Right hindlimb (tissue), 1 donor: ENCODE measurements at regions not wholly inside any gene's neighbourhood (a gene's known extent, or its start where the extent isn't known, plus 50 kb on each side); places are given as distances from the start of the nearest gene placed in this dataset.
"Not testable (repeated sequence)": the region's sequence is repeated elsewhere in the genome, so short reads cannot be mapped to it uniquely, and the experiment has no call there.

Experiments used
- DNase-seq: peaks from one replicate; pipeline ENCODE4 v3.0.0-alpha.2; 2018

GRCh38 chr12:131277186-131278091 is 323.7 kb downstream of the ADGRD1 start:
- not testable (repeated sequence) for DNase-seq

GRCh38 chr12:131278451-131279115 is 324.9 kb downstream of the ADGRD1 start:
- DNase-seq, result not testable (repeated sequence)

GRCh38 chr12:131279281-131279921 is 325.7 kb downstream of the ADGRD1 start:
- DNase-seq, result no peak

GRCh38 chr12:131280426-131280825 is 326.7 kb downstream of the ADGRD1 start:
- DNase-seq, result no peak

GRCh38 chr12:131281016-131281415 is 327.3 kb downstream of the ADGRD1 start:
- DNase-seq, result no peak

- no peak for DNase-seq
Measured at GRCh38 chr12:131282292-131283080, 328.8 kb downstream of the ADGRD1 start.

GRCh38 chr12:131283191-131283861 is 329.6 kb downstream of the ADGRD1 start:
- DNase-seq, result no peak

GRCh38 chr12:131283862-131284825 is 330.4 kb downstream of the ADGRD1 start:
- DNase-seq, result peak; percentile 6

- DNase-seq, result peak; percentile 5
Measured at GRCh38 chr12:131284954-131285904, 331.5 kb downstream of the ADGRD1 start.

- peak; percentile 1 for DNase-seq
Measured at GRCh38 chr12:131285905-131286295, 332.2 kb downstream of the ADGRD1 start.

- DNase-seq, result not testable (repeated sequence)
Measured at GRCh38 chr12:131286301-131286700, 332.6 kb downstream of the ADGRD1 start.

- peak; percentile 6 for DNase-seq
Measured at GRCh38 chr12:131287015-131287937, 333.6 kb downstream of the ADGRD1 start.

GRCh38 chr12:131287938-131288764 is 334.4 kb downstream of the ADGRD1 start:
- DNase-seq, result no peak

GRCh38 chr12:131288765-131289695 is 335.3 kb downstream of the ADGRD1 start:
- DNase-seq, result not testable (repeated sequence)

GRCh38 chr12:131289807-131290206 is 336.1 kb downstream of the ADGRD1 start:
- peak; percentile 6 for DNase-seq

GRCh38 chr12:131290255-131290959 is 336.7 kb downstream of the ADGRD1 start:
- peak; percentile 4 for DNase-seq
